Panc1 (cell line): ENCODE measurements at regions not wholly inside any gene's neighbourhood (a gene's known extent, or its start where the extent isn't known, plus 50 kb on each side); places are given as distances from the start of the nearest gene placed in this dataset.
"Not testable (repeated sequence)": the region's sequence is repeated elsewhere in the genome, so short reads cannot be mapped to it uniquely, and the experiment has no call there.

Source experiments
- CTCF ChIP-seq: fragments of 450-650 bp; IDR thresholded peaks from 2 replicates; pipeline ENCODE4 v1.5.1; 2017; ENCODE audit warnings: mild to moderate bottlenecking
- REST ChIP-seq, 2 experiments: IDR thresholded peaks; 2 replicates each; pipeline ENCODE4 v1.6.1; 2011 to 2012; ENCODE audit warnings: low read depth in 2 of 2, control low read depth in 1 of 2, low read length in 1 of 2, mild to moderate bottlenecking in 1 of 2, moderate library complexity in 1 of 2; ENCODE audit not compliant: insufficient read depth in 1 of 2

GRCh38 chr10:38437359-38437758, 343.2 kb downstream of the ZNF37A start:
- not testable (repeated sequence) for TF ChIP-seq CTCF; REST (IDR thresholded peaks at IDR 0.05; ENCODE audit: insufficient read depth in 1 of 2, low read depth in 2 of 2, low read length in 1 of 2)
